Amniotic epithelial cell (primary cell): ENCODE measurements at regions not wholly inside any gene's neighbourhood (a gene's known extent, or its start where the extent isn't known, plus 50 kb on each side); places are given as distances from the start of the nearest gene placed in this dataset.
"Not testable (repeated sequence)": the region's sequence is repeated elsewhere in the genome, so short reads cannot be mapped to it uniquely, and the experiment has no call there.

Source experiments
- DNase-seq: peaks from one replicate; pipeline ENCODE4 v3.0.0-alpha.2; 2010; ENCODE audit warnings: low read depth

- not testable (repeated sequence) for DNase-seq
These were observed 64.5 kb downstream of the SLC30A10 start for GRCh38 chr1:219863816-219864215.

GRCh38 chr1:219862366-219862765 is 66.0 kb downstream of the SLC30A10 start:
- DNase-seq, result no peak

- DNase-seq, result no peak
These were observed 69.4 kb downstream of the SLC30A10 start for GRCh38 chr1:219858980-219859379.

- peak; percentile 16 for DNase-seq
These were observed 81.0 kb downstream of the SLC30A10 start for GRCh38 chr1:219847215-219847855.

- not testable (repeated sequence) for DNase-seq
These were observed 88.8 kb downstream of the SLC30A10 start for GRCh38 chr1:219839595-219839994.

- DNase-seq, result no peak
These were observed 90.4 kb downstream of the SLC30A10 start for GRCh38 chr1:219837994-219838294.

- DNase-seq, result peak; percentile 55
These were observed 90.9 kb downstream of the SLC30A10 start for GRCh38 chr1:219837274-219837993.

- no peak for DNase-seq
These were observed 93.9 kb downstream of the SLC30A10 start for GRCh38 chr1:219834314-219834917.

GRCh38 chr1:219833214-219833815 is 95.0 kb downstream of the SLC30A10 start:
- DNase-seq, result no peak

GRCh38 chr1:219826290-219826689 is 102.1 kb downstream of the SLC30A10 start:
- no peak for DNase-seq

GRCh38 chr1:219825355-219825754 is 103.0 kb downstream of the SLC30A10 start:
- no peak for DNase-seq

GRCh38 chr1:219824338-219824737 is 104.0 kb downstream of the SLC30A10 start:
- DNase-seq, result no peak

- DNase-seq, result no peak
These were observed 107.8 kb downstream of the SLC30A10 start for GRCh38 chr1:219820551-219820950.

- DNase-seq, result no peak
These were observed 110.4 kb downstream of the SLC30A10 start for GRCh38 chr1:219817914-219818313.

GRCh38 chr1:219813294-219813693 is 115.1 kb downstream of the SLC30A10 start:
- no peak for DNase-seq

GRCh38 chr1:219812491-219813203 is 115.7 kb downstream of the SLC30A10 start:
- DNase-seq, result peak; percentile 75

GRCh38 chr1:219812086-219812485 is 116.3 kb downstream of the SLC30A10 start:
- DNase-seq, result no peak

GRCh38 chr1:219810451-219810850 is 117.9 kb downstream of the SLC30A10 start:
- DNase-seq, result peak; percentile 22

GRCh38 chr1:219808790-219809189 is 119.6 kb downstream of the SLC30A10 start:
- no peak for DNase-seq

GRCh38 chr1:219806642-219807041 is 121.7 kb downstream of the SLC30A10 start:
- no peak for DNase-seq

- no peak for DNase-seq
These were observed 122.3 kb downstream of the SLC30A10 start for GRCh38 chr1:219806020-219806419.

GRCh38 chr1:219805191-219805590 is 123.2 kb downstream of the SLC30A10 start:
- DNase-seq, result peak; percentile 12
